GM12874 (cell line): ENCODE measurements at regions not wholly inside any gene's neighbourhood (a gene's known extent, or its start where the extent isn't known, plus 50 kb on each side); places are given as distances from the start of the nearest gene placed in this dataset.

Source experiments
- TF ChIP-seq, protein P1 (sequence below): IDR thresholded peaks from 2 replicates; pipeline ENCODE4 v1.5.1; 2011; ENCODE audit warnings: low read depth, mild to moderate bottlenecking, control low read depth, low read length, moderate library complexity; ENCODE audit not compliant: insufficient read depth

DNA sequence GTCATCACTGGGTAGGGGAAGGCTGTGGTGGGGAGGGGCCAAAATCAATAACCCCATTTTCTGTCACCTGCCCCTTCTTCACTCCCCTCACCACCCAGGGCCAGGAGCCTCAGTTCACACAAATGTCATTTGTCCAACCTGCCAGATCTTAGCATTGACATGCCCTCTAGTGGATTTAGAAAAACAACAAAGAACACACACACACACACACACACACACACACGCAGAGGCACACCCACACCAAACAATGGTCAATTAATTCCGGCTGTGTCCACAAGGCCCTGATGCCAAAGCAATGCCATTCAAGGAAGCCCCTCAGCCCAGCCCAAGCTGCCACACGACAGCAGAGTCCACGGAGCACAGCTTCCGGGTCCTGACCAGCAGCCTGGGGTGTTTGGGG lies 68.4 kb downstream of the NOG start:
- TF ChIP-seq, protein P1, sequence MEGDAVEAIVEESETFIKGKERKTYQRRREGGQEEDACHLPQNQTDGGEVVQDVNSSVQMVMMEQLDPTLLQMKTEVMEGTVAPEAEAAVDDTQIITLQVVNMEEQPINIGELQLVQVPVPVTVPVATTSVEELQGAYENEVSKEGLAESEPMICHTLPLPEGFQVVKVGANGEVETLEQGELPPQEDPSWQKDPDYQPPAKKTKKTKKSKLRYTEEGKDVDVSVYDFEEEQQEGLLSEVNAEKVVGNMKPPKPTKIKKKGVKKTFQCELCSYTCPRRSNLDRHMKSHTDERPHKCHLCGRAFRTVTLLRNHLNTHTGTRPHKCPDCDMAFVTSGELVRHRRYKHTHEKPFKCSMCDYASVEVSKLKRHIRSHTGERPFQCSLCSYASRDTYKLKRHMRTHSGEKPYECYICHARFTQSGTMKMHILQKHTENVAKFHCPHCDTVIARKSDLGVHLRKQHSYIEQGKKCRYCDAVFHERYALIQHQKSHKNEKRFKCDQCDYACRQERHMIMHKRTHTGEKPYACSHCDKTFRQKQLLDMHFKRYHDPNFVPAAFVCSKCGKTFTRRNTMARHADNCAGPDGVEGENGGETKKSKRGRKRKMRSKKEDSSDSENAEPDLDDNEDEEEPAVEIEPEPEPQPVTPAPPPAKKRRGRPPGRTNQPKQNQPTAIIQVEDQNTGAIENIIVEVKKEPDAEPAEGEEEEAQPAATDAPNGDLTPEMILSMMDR, result no peak

DNA sequence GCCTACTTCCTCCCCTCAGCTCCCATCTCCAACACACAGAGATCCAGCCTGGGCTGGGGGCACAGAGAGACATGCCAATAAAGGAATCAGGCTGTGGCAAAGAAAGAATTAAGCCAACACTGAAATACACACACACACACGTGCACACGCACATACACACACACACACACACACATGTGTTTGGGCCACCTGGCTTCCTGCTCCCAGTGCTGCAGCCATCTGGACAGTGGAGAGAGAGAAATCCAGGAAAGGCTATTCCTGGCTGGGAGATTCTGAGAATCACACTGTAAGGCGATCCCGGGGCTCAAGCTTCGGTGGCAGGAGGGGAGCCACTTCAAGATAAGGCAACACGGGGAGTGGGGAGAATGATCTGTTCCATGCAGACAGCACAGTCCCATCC lies 72.4 kb downstream of the NOG start:
- TF ChIP-seq, protein P1, result no peak

DNA sequence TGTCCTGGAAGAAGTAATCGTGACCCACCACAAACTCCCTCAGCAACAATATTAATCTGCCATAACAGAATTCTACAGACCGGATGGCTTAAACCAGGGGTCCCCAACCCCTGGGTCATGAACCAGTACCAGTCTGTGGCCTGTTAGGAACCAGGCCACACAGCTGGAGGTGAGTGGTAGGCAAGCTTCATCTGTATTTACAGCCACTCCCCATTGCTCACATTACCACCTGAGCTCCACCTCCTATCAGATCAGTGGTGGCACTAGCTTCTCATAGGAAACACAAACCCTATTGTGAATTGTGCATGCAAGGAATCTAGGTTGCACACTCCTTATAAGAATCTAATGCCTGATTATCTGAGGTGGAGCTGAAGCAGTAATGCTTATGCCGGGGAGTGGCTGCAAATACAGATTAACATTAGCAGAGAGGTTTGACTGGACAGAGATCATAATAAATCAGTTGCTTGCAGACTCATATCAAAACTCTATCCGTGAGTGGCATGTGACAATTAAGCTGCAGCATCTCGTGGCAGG lies 74.5 kb downstream of the NOG start:
- TF ChIP-seq, protein P1, result no peak

DNA sequence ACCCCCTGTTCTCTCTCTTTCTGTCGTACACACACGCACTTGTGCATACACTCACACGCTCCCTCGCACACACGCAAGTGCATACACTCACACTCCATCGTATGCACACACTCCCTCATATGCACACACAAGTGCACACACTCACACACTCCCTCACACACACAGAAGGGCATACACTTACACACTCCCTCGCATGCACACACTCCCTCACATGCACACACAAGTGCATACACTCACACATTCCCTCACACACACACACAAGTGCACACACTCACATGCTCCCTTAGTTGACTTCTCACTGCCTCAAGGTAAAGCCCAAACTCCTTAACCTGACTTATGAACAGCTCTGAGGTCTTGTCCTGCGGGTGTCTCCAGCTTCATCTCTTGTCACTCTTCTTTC lies 78.7 kb downstream of the NOG start:
- TF ChIP-seq, protein P1, result no peak

DNA sequence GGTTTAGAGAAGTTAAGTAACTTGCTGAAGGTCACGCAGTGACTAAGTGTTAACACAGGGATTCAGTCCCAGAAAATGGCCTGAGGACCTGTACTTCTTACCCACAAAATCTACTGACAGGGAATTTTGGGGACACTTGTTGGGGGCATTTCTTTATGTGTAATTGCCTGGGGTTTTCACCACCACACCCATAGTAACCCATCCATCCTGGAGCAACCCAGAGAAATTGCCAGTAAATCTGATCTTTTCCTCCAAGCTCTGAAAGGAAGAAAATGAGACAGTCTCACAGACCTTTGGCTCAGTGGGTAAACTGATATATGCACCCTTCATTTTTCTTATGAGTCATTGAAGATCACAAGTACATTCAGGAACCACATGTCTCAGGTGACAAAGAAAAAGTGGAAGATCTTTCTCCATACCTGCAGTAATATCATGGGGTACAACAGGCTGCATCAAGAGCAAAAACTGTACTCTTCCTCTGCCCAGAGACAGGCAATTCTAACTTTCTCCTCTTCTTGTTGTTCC lies 81.0 kb downstream of the NOG start:
- TF ChIP-seq, protein P1, result no peak

DNA sequence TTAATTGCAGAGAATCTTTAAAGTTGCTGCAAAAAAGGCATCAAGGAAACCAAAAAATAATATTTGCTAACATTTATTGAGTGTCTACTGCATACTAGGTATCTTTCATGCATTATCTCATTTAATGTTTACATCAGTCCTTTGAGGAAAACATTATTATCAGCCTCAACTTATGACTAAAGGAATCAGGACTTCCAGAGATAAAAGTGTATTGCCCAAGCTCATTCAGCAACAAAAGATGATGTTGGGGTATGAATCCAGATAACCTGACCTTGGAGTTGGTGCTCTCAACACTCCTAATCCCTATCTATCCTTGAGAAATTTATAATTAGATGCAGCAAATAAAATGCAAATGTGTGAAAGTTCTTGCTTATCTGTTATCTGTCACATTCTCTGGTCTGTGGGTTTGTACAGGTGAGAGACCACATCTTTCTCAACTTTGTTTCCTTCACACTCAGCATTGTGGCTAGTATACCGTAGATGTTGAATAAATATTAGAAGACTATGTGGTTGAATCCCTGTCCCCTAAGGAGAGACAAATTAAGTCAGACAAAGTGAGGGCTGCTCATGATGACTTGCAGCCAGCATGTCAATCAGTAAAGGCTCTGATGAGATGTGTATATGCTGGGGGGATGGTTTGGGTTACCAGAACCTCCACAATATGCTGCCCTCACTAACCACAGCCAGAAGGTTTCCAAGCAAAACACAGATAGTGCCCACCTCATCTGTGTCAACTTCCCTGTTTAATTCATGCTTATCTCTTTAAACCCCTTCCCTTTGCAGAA lies 82.6 kb downstream of the NOG start:
- TF ChIP-seq, protein P1, result no peak

DNA sequence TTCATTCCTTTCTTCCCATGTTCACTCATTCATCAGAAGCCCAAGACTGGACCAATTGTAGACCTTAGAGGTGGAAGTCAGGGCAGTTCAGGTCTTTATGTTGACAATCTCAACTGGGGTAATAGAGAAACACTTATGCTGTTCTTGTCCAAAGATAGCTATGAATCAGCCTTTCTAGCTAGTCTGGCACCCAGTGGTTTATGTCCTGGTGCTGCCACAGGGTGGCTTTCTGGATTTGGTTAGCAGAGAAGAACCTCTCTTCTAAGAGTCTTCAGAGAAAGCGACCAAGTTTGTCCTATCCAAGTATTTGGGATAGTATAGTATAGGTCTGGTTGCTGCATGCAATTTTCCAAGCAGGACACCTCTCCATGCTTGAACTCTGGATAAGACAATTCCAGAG lies 83.3 kb downstream of the NOG start:
- TF ChIP-seq, protein P1, result no peak
